A549 (cell line): ENCODE measurements at regions not wholly inside any gene's neighbourhood (a gene's known extent, or its start where the extent isn't known, plus 50 kb on each side); places are given as distances from the start of the nearest gene placed in this dataset.

Experiments used
- CTCF ChIP-seq: fragments of >200 bp; sonication (Bioruptor Twin); formaldehyde crosslinking; IDR thresholded peaks from 3 replicates; pipeline ENCODE4 v1.5.1; 2016
- NFE2L2 ChIP-seq: fragments of 150-350 bp; conservative IDR thresholded peaks from 2 replicates; pipeline ENCODE4 v1.6.1; 2014; ENCODE audit warnings: low read length
- POLR2A ChIP-seq: IDR thresholded peaks from 2 replicates; pipeline ENCODE4 v1.6.1; 2012; ENCODE audit warnings: mild to moderate bottlenecking, low read length
- ZSCAN20 ChIP-seq: fragments of 250-450 bp; sonication (Bioruptor Pico); IDR thresholded peaks from 2 replicates; pipeline ENCODE4 v1.8.0; 2022; ENCODE audit warnings: mild to moderate bottlenecking, moderate library complexity
- TF ChIP-seq, protein P1 (sequence below): fragments of 450-650 bp; IDR thresholded peaks from 2 replicates; pipeline ENCODE4 v1.6.1; 2014; ENCODE audit warnings: antibody characterized with exemption
- TF ChIP-seq, protein P2 (sequence below): fragments of 200-600 bp; sonication (generic); IDR thresholded peaks from 2 replicates; pipeline ENCODE4 v1.6.1; 2016; ENCODE audit warnings: antibody characterized with exemption, mild to moderate bottlenecking, moderate library complexity
- TF ChIP-seq, protein P3 (sequence below): fragments of 250-450 bp; sonication (Bioruptor Pico); IDR thresholded peaks from 2 replicates; pipeline ENCODE4 v1.5.0; 2021; ENCODE audit warnings: mild to moderate bottlenecking, moderate library complexity, borderline replicate concordance
- TF ChIP-seq, protein P4 (sequence below): IDR thresholded peaks from 2 replicates; pipeline ENCODE4 v1.6.1; 2012

GRCh38 chr13:26999499-26999898 is 172.1 kb downstream of the USP12 start:
- TF ChIP-seq, protein P1, sequence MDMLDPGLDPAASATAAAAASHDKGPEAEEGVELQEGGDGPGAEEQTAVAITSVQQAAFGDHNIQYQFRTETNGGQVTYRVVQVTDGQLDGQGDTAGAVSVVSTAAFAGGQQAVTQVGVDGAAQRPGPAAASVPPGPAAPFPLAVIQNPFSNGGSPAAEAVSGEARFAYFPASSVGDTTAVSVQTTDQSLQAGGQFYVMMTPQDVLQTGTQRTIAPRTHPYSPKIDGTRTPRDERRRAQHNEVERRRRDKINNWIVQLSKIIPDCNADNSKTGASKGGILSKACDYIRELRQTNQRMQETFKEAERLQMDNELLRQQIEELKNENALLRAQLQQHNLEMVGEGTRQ: no peak
- TF ChIP-seq POLR2A (no peak), NFE2L2 (no peak), CTCF (no peak), ZSCAN20 (CRISPR knock-in tag) (no peak)
- TF ChIP-seq, protein P2, sequence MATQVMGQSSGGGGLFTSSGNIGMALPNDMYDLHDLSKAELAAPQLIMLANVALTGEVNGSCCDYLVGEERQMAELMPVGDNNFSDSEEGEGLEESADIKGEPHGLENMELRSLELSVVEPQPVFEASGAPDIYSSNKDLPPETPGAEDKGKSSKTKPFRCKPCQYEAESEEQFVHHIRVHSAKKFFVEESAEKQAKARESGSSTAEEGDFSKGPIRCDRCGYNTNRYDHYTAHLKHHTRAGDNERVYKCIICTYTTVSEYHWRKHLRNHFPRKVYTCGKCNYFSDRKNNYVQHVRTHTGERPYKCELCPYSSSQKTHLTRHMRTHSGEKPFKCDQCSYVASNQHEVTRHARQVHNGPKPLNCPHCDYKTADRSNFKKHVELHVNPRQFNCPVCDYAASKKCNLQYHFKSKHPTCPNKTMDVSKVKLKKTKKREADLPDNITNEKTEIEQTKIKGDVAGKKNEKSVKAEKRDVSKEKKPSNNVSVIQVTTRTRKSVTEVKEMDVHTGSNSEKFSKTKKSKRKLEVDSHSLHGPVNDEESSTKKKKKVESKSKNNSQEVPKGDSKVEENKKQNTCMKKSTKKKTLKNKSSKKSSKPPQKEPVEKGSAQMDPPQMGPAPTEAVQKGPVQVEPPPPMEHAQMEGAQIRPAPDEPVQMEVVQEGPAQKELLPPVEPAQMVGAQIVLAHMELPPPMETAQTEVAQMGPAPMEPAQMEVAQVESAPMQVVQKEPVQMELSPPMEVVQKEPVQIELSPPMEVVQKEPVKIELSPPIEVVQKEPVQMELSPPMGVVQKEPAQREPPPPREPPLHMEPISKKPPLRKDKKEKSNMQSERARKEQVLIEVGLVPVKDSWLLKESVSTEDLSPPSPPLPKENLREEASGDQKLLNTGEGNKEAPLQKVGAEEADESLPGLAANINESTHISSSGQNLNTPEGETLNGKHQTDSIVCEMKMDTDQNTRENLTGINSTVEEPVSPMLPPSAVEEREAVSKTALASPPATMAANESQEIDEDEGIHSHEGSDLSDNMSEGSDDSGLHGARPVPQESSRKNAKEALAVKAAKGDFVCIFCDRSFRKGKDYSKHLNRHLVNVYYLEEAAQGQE: no peak
- TF ChIP-seq, protein P3, sequence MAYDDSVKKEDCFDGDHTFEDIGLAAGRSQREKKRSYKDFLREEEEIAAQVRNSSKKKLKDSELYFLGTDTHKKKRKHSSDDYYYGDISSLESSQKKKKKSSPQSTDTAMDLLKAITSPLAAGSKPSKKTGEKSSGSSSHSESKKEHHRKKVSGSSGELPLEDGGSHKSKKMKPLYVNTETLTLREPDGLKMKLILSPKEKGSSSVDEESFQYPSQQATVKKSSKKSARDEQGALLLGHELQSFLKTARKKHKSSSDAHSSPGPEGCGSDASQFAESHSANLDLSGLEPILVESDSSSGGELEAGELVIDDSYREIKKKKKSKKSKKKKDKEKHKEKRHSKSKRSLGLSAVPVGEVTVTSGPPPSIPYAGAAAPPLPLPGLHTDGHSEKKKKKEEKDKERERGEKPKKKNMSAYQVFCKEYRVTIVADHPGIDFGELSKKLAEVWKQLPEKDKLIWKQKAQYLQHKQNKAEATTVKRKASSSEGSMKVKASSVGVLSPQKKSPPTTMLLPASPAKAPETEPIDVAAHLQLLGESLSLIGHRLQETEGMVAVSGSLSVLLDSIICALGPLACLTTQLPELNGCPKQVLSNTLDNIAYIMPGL (CRISPR knock-in tag): no peak
- TF ChIP-seq, protein P4, sequence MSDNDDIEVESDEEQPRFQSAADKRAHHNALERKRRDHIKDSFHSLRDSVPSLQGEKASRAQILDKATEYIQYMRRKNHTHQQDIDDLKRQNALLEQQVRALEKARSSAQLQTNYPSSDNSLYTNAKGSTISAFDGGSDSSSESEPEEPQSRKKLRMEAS: no peak
